Fibroblast of the aortic adventitia (primary cell): ENCODE measurements at regions not wholly inside any gene's neighbourhood (a gene's known extent, or its start where the extent isn't known, plus 50 kb on each side); places are given as distances from the start of the nearest gene placed in this dataset.
A peak's percentile ranks its signal among the peaks of the same experiment; 100 is the strongest.

Experiments used
- DNase-seq: peaks from one replicate; pipeline ENCODE4 v3.0.0-alpha.2; 2010; ENCODE audit warnings: low read depth
- H3K4me3 ChIP-seq: 2 replicates; pipeline ENCODE4 v1.5.1; 2011; ENCODE audit warnings: low read depth, mild to moderate bottlenecking, control low read depth, low read length, moderate library complexity
- TF ChIP-seq, protein P1 (sequence below): IDR thresholded peaks from 2 replicates; pipeline ENCODE4 v1.5.1; 2011; ENCODE audit warnings: mild to moderate bottlenecking, low read length, control low read depth, inconsistent platforms; ENCODE audit not compliant: insufficient read depth

DNA sequence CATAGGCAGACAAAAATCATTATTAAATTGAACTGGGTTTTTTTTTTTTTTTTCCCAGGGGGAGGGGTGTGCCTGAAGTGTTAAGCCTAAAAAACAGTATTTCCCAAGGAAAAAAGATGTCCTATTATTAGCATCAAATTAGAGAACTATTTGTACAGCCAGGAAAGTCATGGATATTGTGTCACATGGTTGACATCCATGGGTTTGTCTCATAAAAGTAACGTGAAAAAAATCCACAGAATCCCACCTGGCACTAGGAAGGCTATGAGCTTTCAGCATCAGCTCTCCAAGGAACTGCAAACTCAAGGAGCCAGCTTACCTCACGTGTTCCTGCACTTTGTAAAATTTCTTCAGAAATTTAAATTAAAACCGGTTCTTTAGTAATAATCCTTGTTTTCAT is 69.1 kb upstream of the EGLN3 start:
- TF ChIP-seq, protein P1, sequence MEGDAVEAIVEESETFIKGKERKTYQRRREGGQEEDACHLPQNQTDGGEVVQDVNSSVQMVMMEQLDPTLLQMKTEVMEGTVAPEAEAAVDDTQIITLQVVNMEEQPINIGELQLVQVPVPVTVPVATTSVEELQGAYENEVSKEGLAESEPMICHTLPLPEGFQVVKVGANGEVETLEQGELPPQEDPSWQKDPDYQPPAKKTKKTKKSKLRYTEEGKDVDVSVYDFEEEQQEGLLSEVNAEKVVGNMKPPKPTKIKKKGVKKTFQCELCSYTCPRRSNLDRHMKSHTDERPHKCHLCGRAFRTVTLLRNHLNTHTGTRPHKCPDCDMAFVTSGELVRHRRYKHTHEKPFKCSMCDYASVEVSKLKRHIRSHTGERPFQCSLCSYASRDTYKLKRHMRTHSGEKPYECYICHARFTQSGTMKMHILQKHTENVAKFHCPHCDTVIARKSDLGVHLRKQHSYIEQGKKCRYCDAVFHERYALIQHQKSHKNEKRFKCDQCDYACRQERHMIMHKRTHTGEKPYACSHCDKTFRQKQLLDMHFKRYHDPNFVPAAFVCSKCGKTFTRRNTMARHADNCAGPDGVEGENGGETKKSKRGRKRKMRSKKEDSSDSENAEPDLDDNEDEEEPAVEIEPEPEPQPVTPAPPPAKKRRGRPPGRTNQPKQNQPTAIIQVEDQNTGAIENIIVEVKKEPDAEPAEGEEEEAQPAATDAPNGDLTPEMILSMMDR = no peak

DNA sequence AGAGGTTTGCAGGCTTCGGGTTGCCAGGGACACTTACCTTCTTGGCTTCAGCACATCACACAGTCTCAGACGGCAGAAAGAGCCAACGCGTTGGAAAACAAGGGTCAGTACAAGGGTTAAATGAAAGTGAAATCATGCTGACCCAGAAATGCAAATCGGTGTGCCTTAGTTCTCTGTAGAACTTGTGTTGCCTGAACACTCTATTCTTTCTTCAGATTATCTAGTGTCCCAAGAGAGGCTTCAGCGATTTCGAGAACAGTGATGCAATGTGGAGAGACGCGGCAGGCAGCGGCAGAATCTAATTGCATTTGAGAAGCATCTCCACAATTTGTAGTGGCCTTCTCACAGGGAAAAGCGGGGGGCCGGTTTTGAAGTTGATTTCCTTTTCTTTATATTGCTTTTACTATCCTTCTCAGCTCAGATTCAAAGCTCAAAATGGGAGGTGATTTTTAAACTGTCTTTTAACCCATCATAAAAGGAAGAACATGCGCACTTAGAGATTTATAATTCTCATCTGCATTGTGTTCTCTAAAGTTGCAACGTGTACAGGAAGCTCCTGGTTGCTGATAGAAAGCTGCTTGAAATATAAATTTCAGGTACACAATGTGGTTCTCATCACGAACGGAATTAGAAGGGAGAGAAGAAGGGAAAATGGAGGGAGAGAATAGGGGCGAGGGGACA is 67.8 kb upstream of the EGLN3 start:
- TF ChIP-seq, protein P1 = no peak
- peak; percentile 34 for DNase-seq
- peak overlapping the region; percentile 25 for H3K4me3 ChIP-seq

More for the DNA sequence above, 69.1 kb upstream of the EGLN3 start:
- no peak for DNase-seq
- H3K4me3 ChIP-seq = no peak overlapping the region

DNA sequence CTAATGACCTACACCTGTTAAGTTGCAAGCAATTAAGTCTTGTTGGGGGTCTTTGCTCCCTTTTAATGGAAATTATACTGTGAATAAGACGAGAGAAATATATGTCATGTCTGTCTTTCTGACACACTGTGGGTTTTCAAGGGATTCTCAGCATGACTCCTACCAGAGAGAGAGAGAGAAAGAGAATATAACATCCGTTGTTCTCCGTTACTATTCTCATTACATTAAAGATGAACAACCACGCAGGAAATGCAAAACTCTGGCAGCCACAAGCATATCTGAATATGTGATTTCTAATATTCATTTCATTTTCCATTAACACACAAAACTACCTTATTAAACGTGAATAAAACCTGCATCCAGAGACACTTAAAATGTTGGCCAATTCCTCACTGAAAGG is 67.3 kb upstream of the EGLN3 start:
- no peak for DNase-seq

GRCh38 chr14:34015383-34015782 is 64.5 kb upstream of the EGLN3 start:
- DNase-seq = no peak
- H3K4me3 ChIP-seq = no peak overlapping the region
- TF ChIP-seq, protein P1 = no peak

More for the DNA sequence above, 67.3 kb upstream of the EGLN3 start:
- H3K4me3 ChIP-seq = peak overlapping the region; percentile 25
- TF ChIP-seq, protein P1 = no peak

GRCh38 chr14:34014936-34015335 is 64.1 kb upstream of the EGLN3 start:
- TF ChIP-seq, protein P1 = no peak
- H3K4me3 ChIP-seq = no peak overlapping the region
- DNase-seq = no peak

DNA sequence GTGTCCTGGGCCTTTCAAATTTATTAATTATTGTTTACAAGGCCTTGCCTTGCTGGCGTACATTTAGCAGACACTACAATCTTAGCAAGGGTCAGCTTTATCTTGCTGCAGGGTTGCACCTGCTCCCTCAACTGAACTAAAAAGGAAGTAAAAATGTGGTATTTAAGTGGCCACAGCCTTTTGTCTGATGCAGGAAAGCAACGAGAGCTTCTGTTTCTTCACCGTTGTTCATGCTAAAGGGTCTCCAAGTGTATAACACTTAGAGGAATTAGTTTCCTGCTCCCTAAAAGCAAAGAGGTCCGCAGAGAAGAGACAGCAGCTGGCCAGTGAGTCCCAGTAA is 62.8 kb upstream of the EGLN3 start:
- TF ChIP-seq, protein P1 = no peak
- no peak for DNase-seq
- H3K4me3 ChIP-seq = no peak overlapping the region
